HPDE6-E6E7 (cell line): ENCODE measurements at regions not wholly inside any gene's neighbourhood (a gene's known extent, or its start where the extent isn't known, plus 50 kb on each side); places are given as distances from the start of the nearest gene placed in this dataset.
"Not testable (repeated sequence)": the region's sequence is repeated elsewhere in the genome, so short reads cannot be mapped to it uniquely, and the experiment has no call there.

Experiments
- DNase-seq: peaks from one replicate; pipeline ENCODE4 v3.0.0; 2011; ENCODE audit warnings: missing footprints; ENCODE audit errors: extremely low spot score

- DNase-seq: no peak
Measured at GRCh38 chr3:109480014-109480413, 142.7 kb upstream of the DPPA4 start.

- no peak for DNase-seq
Measured at GRCh38 chr3:109478614-109479013, 141.3 kb upstream of the DPPA4 start.

GRCh38 chr3:109460961-109461360 is 123.6 kb upstream of the DPPA4 start:
- DNase-seq: no peak

GRCh38 chr3:109445210-109445609 is 107.9 kb upstream of the DPPA4 start:
- DNase-seq: no peak

- DNase-seq: no peak
Measured at GRCh38 chr3:109442531-109442930, 105.2 kb upstream of the DPPA4 start.

DNA sequence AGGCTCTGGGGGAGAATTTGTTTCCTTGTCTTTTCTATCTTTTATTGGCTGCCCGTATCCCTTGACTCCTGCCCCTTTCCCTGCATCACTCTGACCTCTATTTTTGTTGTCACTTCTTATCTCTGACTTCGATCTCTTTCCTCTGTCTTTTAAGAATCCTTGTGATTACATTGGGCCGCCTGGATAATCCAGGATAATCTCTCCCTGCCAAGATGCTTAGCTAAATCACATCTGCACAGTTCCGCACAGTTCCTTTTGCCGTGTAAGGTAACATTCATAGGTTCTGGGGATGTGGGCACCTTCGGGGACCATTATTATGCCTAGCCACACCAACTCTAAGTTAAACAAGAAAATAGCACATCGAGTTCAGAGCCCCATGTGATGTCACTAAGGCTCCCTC is 103.0 kb upstream of the DPPA4 start:
- no peak for DNase-seq

GRCh38 chr3:109432833-109433232 is 95.5 kb upstream of the DPPA4 start:
- no peak for DNase-seq

DNA sequence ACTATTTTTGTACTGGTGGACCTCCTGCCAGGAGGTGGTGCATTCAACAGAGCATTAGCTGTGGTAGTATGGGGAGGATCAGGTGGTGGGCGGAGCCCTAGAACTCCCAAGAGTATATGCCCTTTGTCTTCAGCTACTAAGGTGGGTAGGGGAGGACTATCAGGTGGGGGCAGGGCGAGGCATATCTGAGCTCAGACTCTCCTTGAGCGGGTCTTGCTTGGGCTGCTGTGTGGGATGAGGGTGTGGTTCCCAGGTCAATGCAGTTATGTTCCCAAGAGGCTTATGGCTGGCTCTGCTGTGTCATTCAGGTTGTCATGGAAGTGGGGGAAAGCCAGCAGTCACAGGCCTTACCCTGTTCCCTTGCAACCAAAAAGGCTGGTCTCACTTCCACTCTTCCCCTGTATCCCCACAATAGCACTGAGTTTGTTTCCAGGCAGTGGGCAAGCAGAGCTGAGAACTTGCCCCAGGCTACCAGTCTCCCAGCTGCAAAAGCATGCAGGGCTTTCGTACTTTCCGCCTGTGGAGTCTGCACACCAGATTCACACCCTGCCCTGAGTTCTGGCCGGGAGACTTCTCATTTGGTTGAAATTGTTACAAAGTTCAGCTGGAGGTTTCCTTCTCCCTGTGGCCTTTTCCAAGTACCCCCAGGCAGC is 93.7 kb upstream of the DPPA4 start:
- DNase-seq: no peak

DNA sequence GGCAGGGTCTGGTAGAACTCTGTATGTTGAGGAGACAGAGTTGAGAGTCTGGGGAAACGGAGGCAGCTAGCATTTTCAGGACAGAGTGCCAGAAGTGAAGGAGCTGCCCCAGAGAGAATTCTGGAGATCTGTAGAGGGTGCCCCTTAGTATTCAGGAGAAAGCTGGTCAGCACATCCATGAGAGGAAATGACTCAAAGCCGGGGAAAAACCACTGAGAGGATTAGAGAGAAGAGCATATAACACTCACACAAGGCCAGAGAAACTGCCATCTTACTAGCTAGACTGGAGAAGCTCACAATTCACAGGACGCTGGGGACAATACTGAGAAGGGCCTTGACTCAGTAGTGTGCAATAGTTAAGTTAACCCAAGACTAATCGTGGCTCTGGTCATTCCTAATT is 75.7 kb upstream of the DPPA4 start:
- peak; percentile 8 for DNase-seq

DNA sequence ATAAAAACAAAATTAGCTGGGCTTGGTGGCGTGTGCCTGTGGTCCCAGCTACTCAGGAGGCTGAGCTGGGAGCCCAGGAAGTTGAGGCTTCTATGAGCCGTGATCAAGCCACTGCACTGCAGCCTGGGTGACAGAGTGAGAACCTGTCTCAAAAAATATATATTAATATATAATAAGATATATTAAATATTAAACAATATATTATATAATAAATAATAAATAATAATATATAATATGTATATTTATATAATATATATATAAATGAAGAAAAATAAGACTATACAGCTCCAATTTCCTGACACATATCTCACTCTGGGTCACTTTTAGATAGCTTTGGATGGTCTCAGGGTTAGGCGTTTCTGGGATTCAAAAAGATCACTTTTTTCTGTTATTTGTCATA is 74.2 kb upstream of the DPPA4 start:
- DNase-seq: no peak

DNA sequence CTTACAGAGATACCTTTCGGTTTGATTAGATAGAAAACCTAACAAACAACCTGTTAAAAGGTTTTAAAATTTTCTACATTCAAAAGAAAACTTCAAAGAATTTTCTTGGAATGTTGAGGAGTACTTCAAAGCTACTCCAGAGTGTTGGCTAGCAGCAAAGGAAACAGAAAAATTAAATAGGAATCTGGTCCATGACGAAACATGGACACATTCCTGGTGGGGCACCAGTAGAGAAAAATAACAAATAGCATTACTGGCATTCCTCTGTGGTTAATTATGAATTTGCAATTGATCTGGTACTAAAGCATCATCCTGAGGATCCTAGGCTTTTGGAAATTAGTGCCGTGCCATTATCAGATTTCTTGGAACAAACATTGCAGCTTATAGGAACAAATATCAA is 59.5 kb upstream of the DPPA4 start:
- DNase-seq: no peak

DNA sequence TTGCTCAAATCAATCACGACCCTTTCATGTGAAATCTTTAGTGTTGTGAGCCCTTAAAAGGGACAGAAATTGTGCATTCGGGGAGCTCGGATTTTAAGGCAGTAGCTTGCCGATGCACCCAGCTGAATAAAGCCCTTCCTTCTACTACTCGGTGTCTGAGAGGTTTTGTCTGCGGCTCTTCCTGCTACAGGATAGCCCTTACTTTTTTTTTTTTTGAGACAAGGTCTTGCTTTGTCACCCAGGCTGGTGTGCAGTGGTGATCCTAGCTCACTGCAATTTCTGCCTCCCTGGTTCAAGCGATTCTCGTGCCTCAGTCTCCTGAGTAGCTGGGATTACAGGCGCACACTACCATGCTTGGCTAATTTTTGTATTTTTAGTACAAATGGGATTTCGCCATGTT is 56.4 kb upstream of the DPPA4 start:
- not testable (repeated sequence) for DNase-seq

DNA sequence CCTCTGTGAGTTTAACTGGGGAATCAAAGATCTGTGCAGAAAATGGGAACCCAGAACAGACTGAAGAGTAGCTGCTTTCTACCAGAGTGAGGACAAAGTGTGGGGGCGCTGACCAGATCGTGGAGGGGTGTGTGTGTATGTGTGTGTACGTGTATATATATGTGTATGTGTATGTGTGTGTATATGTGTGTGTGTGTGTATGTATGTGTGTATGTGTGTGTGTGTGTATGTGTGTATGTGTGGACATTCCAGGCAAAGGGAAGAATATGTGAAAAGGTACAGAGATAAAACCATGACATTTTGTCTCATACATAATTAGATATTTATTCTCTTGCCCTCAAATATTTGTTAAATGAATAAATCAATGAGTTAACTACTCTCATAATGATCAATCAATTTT is 54.9 kb upstream of the DPPA4 start:
- no peak for DNase-seq

DNA sequence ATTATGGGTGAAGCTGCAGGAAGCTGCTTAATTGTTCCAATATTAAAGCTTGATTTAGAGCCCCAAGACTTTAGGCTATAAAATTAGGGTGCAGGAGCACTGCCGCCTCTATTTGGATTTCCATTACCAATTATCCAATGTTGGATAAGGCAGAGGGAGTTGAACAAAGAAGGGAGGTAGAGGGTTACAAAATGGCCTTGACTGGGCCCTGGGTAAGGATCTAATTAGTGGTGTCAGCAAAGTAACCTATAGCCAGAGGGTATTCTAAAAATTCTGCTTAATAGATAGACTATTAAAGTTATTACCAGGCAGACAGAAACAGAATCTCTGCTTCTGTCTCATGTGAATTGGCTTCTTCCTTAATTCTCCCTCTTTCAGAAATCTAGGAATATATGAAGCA is 50.3 kb upstream of the DPPA4 start:
- no peak for DNase-seq

GRCh38 chr3:109387201-109387600 is 49.9 kb upstream of the DPPA4 start:
- DNase-seq: no peak
